ENCODE measurements at regions not wholly inside any gene's neighbourhood (a gene's known extent, or its start where the extent isn't known, plus 50 kb on each side); places are given as distances from the start of the nearest gene placed in this dataset.

- no peak for DNase-seq (ENCODE audit: low spot score)
- Histone ChIP-seq H3K4me2 (ENCODE audit: low read length) (no peak overlapping the region), H3K36me3 (ENCODE audit: insufficient read depth, low read length) (no peaks in the 10 kb centered on the region), H3K9me2 (ENCODE audit: insufficient read depth, low read length) (no peaks in the 10 kb centered on the region), H3K79me2 (ENCODE audit: insufficient read depth, low read depth, low read length) (no peaks in the 10 kb centered on the region), H4K20me1 (ENCODE audit: insufficient read depth, low read length) (no peaks in the 10 kb centered on the region), H3K4me1 (ENCODE audit: insufficient read depth, low read length, poor library complexity, severe bottlenecking) (no peaks in the 10 kb centered on the region), H3K27ac (ENCODE audit: low read depth, low read length, poor library complexity, severe bottlenecking) (no peak overlapping the region), H3K4me3 (ENCODE audit: low read depth, low read length, poor library complexity, severe bottlenecking) (no peak overlapping the region), H2AFZ (ENCODE audit: low read length) (no peak overlapping the region), H3K9me3 (ENCODE audit: low read length) (no peaks in the 10 kb centered on the region)
- BruUV-seq (replicated peaks), result no TSS peak
- CTCF ChIA-PET (ENCODE audit: unreplicated experiment), result no interaction called here
- POLR2A ChIA-PET, result no interaction called here
- TF ChIP-seq, protein P1, sequence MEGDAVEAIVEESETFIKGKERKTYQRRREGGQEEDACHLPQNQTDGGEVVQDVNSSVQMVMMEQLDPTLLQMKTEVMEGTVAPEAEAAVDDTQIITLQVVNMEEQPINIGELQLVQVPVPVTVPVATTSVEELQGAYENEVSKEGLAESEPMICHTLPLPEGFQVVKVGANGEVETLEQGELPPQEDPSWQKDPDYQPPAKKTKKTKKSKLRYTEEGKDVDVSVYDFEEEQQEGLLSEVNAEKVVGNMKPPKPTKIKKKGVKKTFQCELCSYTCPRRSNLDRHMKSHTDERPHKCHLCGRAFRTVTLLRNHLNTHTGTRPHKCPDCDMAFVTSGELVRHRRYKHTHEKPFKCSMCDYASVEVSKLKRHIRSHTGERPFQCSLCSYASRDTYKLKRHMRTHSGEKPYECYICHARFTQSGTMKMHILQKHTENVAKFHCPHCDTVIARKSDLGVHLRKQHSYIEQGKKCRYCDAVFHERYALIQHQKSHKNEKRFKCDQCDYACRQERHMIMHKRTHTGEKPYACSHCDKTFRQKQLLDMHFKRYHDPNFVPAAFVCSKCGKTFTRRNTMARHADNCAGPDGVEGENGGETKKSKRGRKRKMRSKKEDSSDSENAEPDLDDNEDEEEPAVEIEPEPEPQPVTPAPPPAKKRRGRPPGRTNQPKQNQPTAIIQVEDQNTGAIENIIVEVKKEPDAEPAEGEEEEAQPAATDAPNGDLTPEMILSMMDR (conservative IDR thresholded peaks at IDR 0.05; ENCODE audit: low read length), result no peak
- TF ChIP-seq EZH2phosphoT487 (IDR thresholded peaks at IDR 0.05; ENCODE audit: borderline replicate concordance, low read depth, low read length), result no peak
- intact Hi-C loops (cut with micrococcal nuclease; ENCODE audit: unreplicated experiment), result no loop called here
These were observed 694.3 kb downstream of the GRXCR1 start for GRCh38 chr4:43586813-43587212.

- Histone ChIP-seq H4K20me1 (ENCODE audit: insufficient read depth, low read length) (no peaks in the 10 kb centered on the region), H3K4me2 (ENCODE audit: low read length) (no peak overlapping the region), H3K4me3 (ENCODE audit: low read depth, low read length, poor library complexity, severe bottlenecking) (no peak overlapping the region), H3K79me2 (ENCODE audit: insufficient read depth, low read depth, low read length) (no peaks in the 10 kb centered on the region), H3K4me1 (ENCODE audit: insufficient read depth, low read length, poor library complexity, severe bottlenecking) (no peaks in the 10 kb centered on the region), H3K9me3 (ENCODE audit: low read length) (no peaks in the 10 kb centered on the region), H2AFZ (ENCODE audit: low read length) (no peak overlapping the region), H3K9me2 (ENCODE audit: insufficient read depth, low read length) (no peaks in the 10 kb centered on the region), H3K36me3 (ENCODE audit: insufficient read depth, low read length) (no peaks in the 10 kb centered on the region), H3K27ac (ENCODE audit: low read depth, low read length, poor library complexity, severe bottlenecking) (no peak overlapping the region)
- TF ChIP-seq, protein P1 (conservative IDR thresholded peaks at IDR 0.05; ENCODE audit: low read length), result no peak
- TF ChIP-seq EZH2phosphoT487 (IDR thresholded peaks at IDR 0.05; ENCODE audit: borderline replicate concordance, low read depth, low read length), result no peak
- no peak for DNase-seq (ENCODE audit: low spot score)
- intact Hi-C loops (cut with micrococcal nuclease; ENCODE audit: unreplicated experiment), result no loop called here
- ChIA-PET POLR2A (interaction anchor here (1.3 kb wide), 1 partner anchor 13 kb away, joined by 3 read pairs; no protein-coding TSS in a partner anchor), CTCF (ENCODE audit: unreplicated experiment) (no interaction called here)
- BruUV-seq (replicated peaks), result no TSS peak
These were observed 695.2 kb downstream of the GRXCR1 start for GRCh38 chr4:43587758-43588157.

- peak overlapping the region; percentile 69 for H3K27ac ChIP-seq (ENCODE audit: low read depth, low read length, poor library complexity, severe bottlenecking)
- peak; percentile 30 for DNase-seq (ENCODE audit: low spot score)
- H2AFZ ChIP-seq (ENCODE audit: low read length), result peak overlapping the region; percentile 82
- ChIA-PET CTCF (ENCODE audit: unreplicated experiment) (interaction anchor here (1.1 kb wide), 1 partner anchor 9 kb away, joined by 3 read pairs; no protein-coding TSS in a partner anchor), POLR2A (interaction anchor here (1.1 to 2.5 kb wide), 3 partner anchors 26 to 43 kb away, joined by 3 to 18 read pairs (median 5); no protein-coding TSS in a partner anchor)
- no peaks in the 10 kb centered on the region for H3K9me3 ChIP-seq (ENCODE audit: low read length)
- H3K9me2 ChIP-seq (ENCODE audit: insufficient read depth, low read length), result no peaks in the 10 kb centered on the region
- no peaks in the 10 kb centered on the region for H3K36me3 ChIP-seq (ENCODE audit: insufficient read depth, low read length)
- intact Hi-C loops (cut with micrococcal nuclease; ENCODE audit: unreplicated experiment), result loop anchor here (2.0 kb wide), 1 partner anchor 43 kb away; no protein-coding TSS in a partner anchor
- no peak for TF ChIP-seq EZH2phosphoT487 (IDR thresholded peaks at IDR 0.05; ENCODE audit: borderline replicate concordance, low read depth, low read length)
- TF ChIP-seq, protein P1 (conservative IDR thresholded peaks at IDR 0.05; ENCODE audit: low read length), result no peak
- peaks cover 24% of the 10 kb centered on the region for H3K4me1 ChIP-seq (ENCODE audit: insufficient read depth, low read length, poor library complexity, severe bottlenecking)
- peak overlapping the region; percentile 70 for H3K4me2 ChIP-seq (ENCODE audit: low read length)
- no peaks in the 10 kb centered on the region for H3K79me2 ChIP-seq (ENCODE audit: insufficient read depth, low read depth, low read length)
- BruUV-seq (replicated peaks), result no TSS peak
- H3K4me3 ChIP-seq (ENCODE audit: low read depth, low read length, poor library complexity, severe bottlenecking), result peak overlapping the region; percentile 10
- no peaks in the 10 kb centered on the region for H4K20me1 ChIP-seq (ENCODE audit: insufficient read depth, low read length)
These were observed 714.9 kb downstream of the GRXCR1 start for GRCh38 chr4:43607400-43607799.
